ENCODE measurements at regions not wholly inside any gene's neighbourhood (a gene's known extent, or its start where the extent isn't known, plus 50 kb on each side); places are given as distances from the start of the nearest gene placed in this dataset.

DNA sequence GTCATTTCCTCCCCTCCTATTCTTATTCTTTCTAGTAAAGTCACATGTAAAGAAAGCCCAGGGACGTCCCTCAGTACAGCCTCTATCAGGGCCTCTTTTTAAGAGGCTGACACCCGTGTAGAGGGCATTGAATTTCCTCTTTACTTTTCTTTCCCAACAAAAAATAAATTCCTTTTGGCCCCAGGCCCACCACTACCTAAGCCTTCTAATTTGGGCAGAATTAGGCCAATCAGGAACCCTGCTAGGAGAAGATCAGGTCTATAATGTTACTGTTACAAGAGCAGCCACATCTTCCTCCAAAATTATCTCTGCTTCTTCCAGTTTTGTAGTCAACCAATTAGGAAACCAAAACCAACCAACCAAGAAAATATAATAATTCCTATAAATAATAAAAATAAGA, 189.6 kb upstream of the NREP start:
- TF ChIP-seq POLR2A (IDR thresholded peaks at IDR 0.05; ENCODE audit: low read depth, low read length) (no peak), POLR2AphosphoS5 (IDR thresholded peaks at IDR 0.05; ENCODE audit: low read depth, low read length) (no peak), TAF1 (IDR thresholded peaks at IDR 0.05; ENCODE audit: borderline replicate concordance, low read depth, low read length) (no peak)
